ENCODE measurements at regions not wholly inside any gene's neighbourhood (a gene's known extent, or its start where the extent isn't known, plus 50 kb on each side); places are given as distances from the start of the nearest gene placed in this dataset.

DNA sequence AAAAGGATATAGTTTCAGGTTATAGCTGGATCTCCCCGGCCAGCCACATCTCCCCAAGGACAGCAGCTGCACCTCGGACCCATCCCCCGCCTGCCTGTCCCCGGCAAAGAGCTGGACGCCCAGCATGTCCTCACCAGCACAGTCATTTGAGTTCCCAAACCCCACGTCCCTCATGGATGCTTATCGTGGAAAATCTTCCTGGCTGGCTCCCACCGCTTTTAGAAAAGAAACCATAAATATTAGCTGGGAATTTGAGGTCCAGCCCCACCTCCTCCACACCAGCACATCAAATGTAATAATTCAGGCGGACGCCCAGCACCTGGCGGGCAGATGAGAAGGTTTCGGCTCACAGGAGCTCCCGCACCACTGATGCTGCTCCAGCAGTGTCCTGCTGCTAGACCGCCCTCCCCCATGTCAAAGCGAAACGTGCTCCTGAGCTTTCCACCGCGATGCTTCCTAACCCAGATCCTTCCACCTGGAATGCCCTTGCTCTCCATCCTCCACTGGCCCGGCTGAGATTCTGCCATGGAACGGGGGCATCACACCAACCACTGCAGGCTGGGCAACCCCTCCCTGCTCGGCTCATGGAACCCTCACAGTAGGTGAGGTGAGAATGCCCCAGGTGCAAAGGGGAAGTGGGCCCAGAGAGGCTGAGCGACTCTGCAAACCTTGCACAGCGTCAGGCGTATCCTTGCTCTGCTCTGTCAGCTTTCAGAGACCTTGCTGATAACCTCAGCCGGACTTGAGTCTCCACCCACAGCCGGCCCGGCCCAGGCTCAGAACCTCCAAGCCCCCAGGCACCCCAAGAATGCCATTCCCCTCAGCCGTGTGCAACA is 71.5 kb upstream of the GPC1 start:
- no peaks in the 10 kb centered on the region for H4K20me1 ChIP-seq (ENCODE audit: control insufficient read depth, extremely low read depth, insufficient read depth, low read length)
- no peak overlapping the region for H3K4me2 ChIP-seq (ENCODE audit: extremely low read depth, insufficient read depth, low read length)
- no peak overlapping the region for H3K9ac ChIP-seq (ENCODE audit: insufficient read depth, low read length)
- TF ChIP-seq, protein P1, sequence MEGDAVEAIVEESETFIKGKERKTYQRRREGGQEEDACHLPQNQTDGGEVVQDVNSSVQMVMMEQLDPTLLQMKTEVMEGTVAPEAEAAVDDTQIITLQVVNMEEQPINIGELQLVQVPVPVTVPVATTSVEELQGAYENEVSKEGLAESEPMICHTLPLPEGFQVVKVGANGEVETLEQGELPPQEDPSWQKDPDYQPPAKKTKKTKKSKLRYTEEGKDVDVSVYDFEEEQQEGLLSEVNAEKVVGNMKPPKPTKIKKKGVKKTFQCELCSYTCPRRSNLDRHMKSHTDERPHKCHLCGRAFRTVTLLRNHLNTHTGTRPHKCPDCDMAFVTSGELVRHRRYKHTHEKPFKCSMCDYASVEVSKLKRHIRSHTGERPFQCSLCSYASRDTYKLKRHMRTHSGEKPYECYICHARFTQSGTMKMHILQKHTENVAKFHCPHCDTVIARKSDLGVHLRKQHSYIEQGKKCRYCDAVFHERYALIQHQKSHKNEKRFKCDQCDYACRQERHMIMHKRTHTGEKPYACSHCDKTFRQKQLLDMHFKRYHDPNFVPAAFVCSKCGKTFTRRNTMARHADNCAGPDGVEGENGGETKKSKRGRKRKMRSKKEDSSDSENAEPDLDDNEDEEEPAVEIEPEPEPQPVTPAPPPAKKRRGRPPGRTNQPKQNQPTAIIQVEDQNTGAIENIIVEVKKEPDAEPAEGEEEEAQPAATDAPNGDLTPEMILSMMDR (conservative IDR thresholded peaks at IDR 0.05 in 1 of 2, IDR thresholded peaks at IDR 0.05 in 1 of 2; ENCODE audit: low read depth in 1 of 2, low read length in 2 of 2) = no peak
- TF ChIP-seq EZH2 (IDR thresholded peaks at IDR 0.05; ENCODE audit: low read length, missing control alignments) = no peak
- no peak for DNase-seq (ENCODE audit: low read depth in 2 of 2)
- no peak overlapping the region for H2AFZ ChIP-seq (ENCODE audit: low read length)
- H3K4me3 ChIP-seq (replicated peaks in 1 of 4; ENCODE audit: control extremely low read depth in 1 of 4, insufficient read depth in 1 of 4, low read depth in 3 of 4, low read length in 4 of 4) = no peak overlapping the region
- no peaks in the 10 kb centered on the region for H3K36me3 ChIP-seq (ENCODE audit: control insufficient read depth, insufficient read depth, low read length)
- H3K4me1 ChIP-seq (ENCODE audit: control insufficient read depth, extremely low read depth, insufficient read depth, low read length) = peaks cover 3% of the 10 kb centered on the region
- H3K27ac ChIP-seq (ENCODE audit: insufficient read depth, low read length) = no peak overlapping the region
- no peaks in the 10 kb centered on the region for H3K27me3 ChIP-seq (ENCODE audit: control insufficient read depth, insufficient read depth, low read length)
- H3K79me2 ChIP-seq (ENCODE audit: control insufficient read depth, insufficient read depth, low read length) = no peaks in the 10 kb centered on the region
- H3K9me3 ChIP-seq (ENCODE audit: control insufficient read depth, insufficient read depth, low read depth, low read length) = no peaks in the 10 kb centered on the region

- Histone ChIP-seq H3K27ac (ENCODE audit: insufficient read depth, low read length) (no peak overlapping the region), H4K20me1 (ENCODE audit: control insufficient read depth, extremely low read depth, insufficient read depth, low read length) (no peaks in the 10 kb centered on the region), H3K9me3 (ENCODE audit: control insufficient read depth, insufficient read depth, low read depth, low read length) (no peaks in the 10 kb centered on the region), H3K36me3 (ENCODE audit: control insufficient read depth, insufficient read depth, low read length) (no peaks in the 10 kb centered on the region), H3K9ac (ENCODE audit: insufficient read depth, low read length) (no peak overlapping the region), H3K79me2 (ENCODE audit: control insufficient read depth, insufficient read depth, low read length) (no peaks in the 10 kb centered on the region), H3K4me2 (ENCODE audit: extremely low read depth, insufficient read depth, low read length) (no peak overlapping the region), H3K27me3 (ENCODE audit: control insufficient read depth, insufficient read depth, low read length) (no peaks in the 10 kb centered on the region), H2AFZ (ENCODE audit: low read length) (no peak overlapping the region), H3K4me3 (replicated peaks in 1 of 4; ENCODE audit: control extremely low read depth in 1 of 4, insufficient read depth in 1 of 4, low read depth in 3 of 4, low read length in 4 of 4) (no peak overlapping the region), H3K4me1 (ENCODE audit: control insufficient read depth, extremely low read depth, insufficient read depth, low read length) (peaks cover 8% of the 10 kb centered on the region)
- DNase-seq (ENCODE audit: low read depth in 2 of 2) = no peak
- TF ChIP-seq, protein P1 (conservative IDR thresholded peaks at IDR 0.05 in 1 of 2, IDR thresholded peaks at IDR 0.05 in 1 of 2; ENCODE audit: low read depth in 1 of 2, low read length in 2 of 2) = no peak
- TF ChIP-seq EZH2 (IDR thresholded peaks at IDR 0.05; ENCODE audit: low read length, missing control alignments) = no peak
Observed at GRCh38 chr2:240364582-240364960, 70.9 kb upstream of the GPC1 start.

DNA sequence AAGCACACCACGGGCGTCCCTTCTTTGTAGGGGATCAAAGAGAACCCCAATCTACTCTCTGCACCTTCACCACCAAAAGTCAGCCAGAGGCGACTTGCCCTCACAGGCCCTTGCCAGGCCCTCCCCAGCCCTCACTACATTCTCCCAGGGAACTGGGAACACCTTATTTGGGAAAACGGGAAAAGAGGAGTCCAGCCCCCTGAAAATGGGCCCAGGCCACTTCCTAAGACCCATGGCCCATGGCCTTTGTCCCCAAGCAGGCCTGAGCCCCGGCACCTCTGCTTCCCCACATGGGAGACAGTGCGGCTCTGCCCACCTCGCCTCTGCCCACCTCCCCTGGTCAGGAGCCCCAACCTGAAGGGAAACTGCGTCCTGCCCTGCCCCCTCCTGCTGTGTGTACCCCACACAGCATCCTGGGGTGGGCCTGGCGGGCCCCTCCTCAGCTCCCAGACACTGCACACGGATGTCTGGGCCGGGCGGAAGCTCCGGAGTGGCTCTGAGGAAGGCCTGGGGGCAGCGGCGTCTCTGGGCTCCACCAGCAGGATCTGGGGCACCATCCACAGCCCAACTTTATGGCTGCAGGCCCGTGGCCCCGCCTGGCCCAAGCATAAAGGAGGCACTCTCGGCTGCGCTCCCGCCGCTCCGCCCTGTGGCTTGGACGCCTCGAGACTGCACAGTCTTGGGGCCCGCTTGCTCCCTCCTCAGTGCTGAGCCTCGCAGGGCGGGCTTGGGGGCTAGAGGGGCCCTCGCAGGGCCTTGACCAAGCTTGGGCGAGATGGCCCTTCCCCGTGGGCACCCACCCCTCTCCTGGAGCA is 70.3 kb upstream of the GPC1 start:
- H2AFZ ChIP-seq (ENCODE audit: low read length) = no peak overlapping the region
- no peak for DNase-seq (ENCODE audit: low read depth in 2 of 2)
- H3K36me3 ChIP-seq (ENCODE audit: control insufficient read depth, insufficient read depth, low read length) = no peaks in the 10 kb centered on the region
- TF ChIP-seq, protein P1 (conservative IDR thresholded peaks at IDR 0.05 in 1 of 2, IDR thresholded peaks at IDR 0.05 in 1 of 2; ENCODE audit: low read depth in 1 of 2, low read length in 2 of 2) = no peak
- no peak for TF ChIP-seq EZH2 (IDR thresholded peaks at IDR 0.05; ENCODE audit: low read length, missing control alignments)
- H3K4me1 ChIP-seq (ENCODE audit: control insufficient read depth, extremely low read depth, insufficient read depth, low read length) = peaks cover 14% of the 10 kb centered on the region
- H3K27ac ChIP-seq (ENCODE audit: insufficient read depth, low read length) = no peak overlapping the region
- no peaks in the 10 kb centered on the region for H3K79me2 ChIP-seq (ENCODE audit: control insufficient read depth, insufficient read depth, low read length)
- no peak overlapping the region for H3K4me2 ChIP-seq (ENCODE audit: extremely low read depth, insufficient read depth, low read length)
- H3K9ac ChIP-seq (ENCODE audit: insufficient read depth, low read length) = no peak overlapping the region
- no peaks in the 10 kb centered on the region for H3K27me3 ChIP-seq (ENCODE audit: control insufficient read depth, insufficient read depth, low read length)
- no peak overlapping the region for H3K4me3 ChIP-seq (replicated peaks in 1 of 4; ENCODE audit: control extremely low read depth in 1 of 4, insufficient read depth in 1 of 4, low read depth in 3 of 4, low read length in 4 of 4)
- H3K9me3 ChIP-seq (ENCODE audit: control insufficient read depth, insufficient read depth, low read depth, low read length) = no peaks in the 10 kb centered on the region
- no peaks in the 10 kb centered on the region for H4K20me1 ChIP-seq (ENCODE audit: control insufficient read depth, extremely low read depth, insufficient read depth, low read length)
